Adrenal gland (tissue), 9 donors: ENCODE measurements at regions not wholly inside any gene's neighbourhood (a gene's known extent, or its start where the extent isn't known, plus 50 kb on each side); places are given as distances from the start of the nearest gene placed in this dataset.

Experiments
- DNase-seq, 7 donors: peaks; one replicate each; pipeline ENCODE4 v3.0.0-alpha.2; 2019 to 2020
- H3K27ac ChIP-seq, 5 donors: fragments of 200-600 bp; sonication (generic) in 4 of 5; 1 replicate in 3 of 5; 2 replicates in 2 of 5; pipeline versions ENCODE4 v1.5.1 to v1.8.0; 2016 to 2020; ENCODE audit warnings: mild to moderate bottlenecking in 1 of 5
- H3K27me3 ChIP-seq: fragments of 200-600 bp; 2 replicates; pipeline ENCODE4 v1.8.0; 2021
- H3K36me3 ChIP-seq, 2 donors: fragments of 200-600 bp; replicated peaks in 1 of 2; 1 replicate in 1 of 2; 2 replicates in 1 of 2; pipeline versions ENCODE4 v1.5.1 to v1.8.0; 2018 to 2022
- H3K4me1 ChIP-seq, 2 donors: fragments of 200-600 bp; replicated peaks in 1 of 2; 1 replicate in 1 of 2; 2 replicates in 1 of 2; pipeline versions ENCODE4 v1.5.1 to v1.8.0; 2018 to 2021
- H3K4me3 ChIP-seq, 4 donors: fragments of 200-600 bp; sonication (generic) in 3 of 4; one replicate each; pipeline ENCODE4 v1.5.1; 2016 to 2018
- H3K9me3 ChIP-seq, 3 donors: fragments of 200-600 bp; sonication (generic) in 1 of 3; replicated peaks in 1 of 3; 1 replicate in 2 of 3; 2 replicates in 1 of 3; pipeline versions ENCODE4 v1.5.1 to v1.8.0; 2016 to 2021
- CTCF ChIP-seq, 6 experiments: fragments of 450-650 bp in 4 of 6; fragments of 200-600 bp in 2 of 6; sonication (generic) in 1 of 6; IDR thresholded peaks; 1 replicate in 5 of 6; 2 replicates in 1 of 6; pipeline versions ENCODE4 v1.5.1 to v1.8.0; 2016 to 2021; ENCODE audit warnings: antibody characterized with exemption in 6 of 6, mild to moderate bottlenecking in 2 of 6, moderate library complexity in 1 of 6
- POLR2A ChIP-seq, 2 donors: fragments of 450-650 bp; IDR thresholded peaks; one replicate each; pipeline ENCODE4 v1.6.1; 2017; ENCODE audit warnings: antibody characterized with exemption in 2 of 2, mild to moderate bottlenecking in 2 of 2, moderate library complexity in 1 of 2
- WGBS, 4 donors: extraction: QIAGEN DNeasy Blood & Tissue Kit in 2 of 4; methylation state at CpG; one replicate each; pipeline versions ENCODE4 v1.1.5 to v1.1.7; 2013 to 2017; 5-methylcytosine and 5-hydroxymethylcytosine counted together
- intact Hi-C, 2 donors: fragments of 100-400 bp; cut with DNase I; formaldehyde crosslinking; loops; one replicate each; pipeline versions ENCODE4 v1.14.1 to v1.15.0; 2022 to 2023
- donor health status: healthy with polysubstance abuse.
- donor health status: Bipolar disorder and iron deficiency.
- donor health status: DM: yes; HTN: yes; CAD: no.
- donor health status: DM: no; HTN: no; CAD: no.
- donor health status: DM: no; HTN: no; CAD: no.

GRCh38 chr4:164177753-164178152, 576.2 kb upstream of the SMIM31 start:
- H3K4me1 ChIP-seq = no peaks in the 10 kb centered on the region
- no peak overlapping the region for H3K27ac ChIP-seq
- no peaks in the 10 kb centered on the region for H3K9me3 ChIP-seq
- no peaks in the 10 kb centered on the region for H3K36me3 ChIP-seq
- intact Hi-C loops = no loop called here
- no peaks in the 10 kb centered on the region for H3K27me3 ChIP-seq
- no peak for DNase-seq
- WGBS, 4 donors = 0 to 6% (median 0%) methylated on average over 1 of the region's 1 CpG
- TF ChIP-seq CTCF (IDR thresholded peaks at IDR 0.05) = no peak
- no peak for TF ChIP-seq POLR2A (IDR thresholded peaks at IDR 0.05)
- no peak overlapping the region for H3K4me3 ChIP-seq

GRCh38 chr4:164188236-164188635, 565.7 kb upstream of the SMIM31 start:
- 93 to 95% (median 93%) methylated on average over 23 to 35 of the region's 35 CpGs for WGBS, 4 donors
- DNase-seq = no peak
- Histone ChIP-seq H3K9me3 (no peaks in the 10 kb centered on the region), H3K36me3 (no peaks in the 10 kb centered on the region), H3K4me1 (no peaks in the 10 kb centered on the region), H3K4me3 (no peak overlapping the region), H3K27ac (no peak overlapping the region), H3K27me3 (no peaks in the 10 kb centered on the region)
- intact Hi-C loops = no loop called here
- TF ChIP-seq POLR2A (IDR thresholded peaks at IDR 0.05) (no peak), CTCF (IDR thresholded peaks at IDR 0.05) (no peak)

GRCh38 chr4:164192844-164193243, 561.1 kb upstream of the SMIM31 start:
- H3K4me1 ChIP-seq = no peaks in the 10 kb centered on the region
- H3K36me3 ChIP-seq = no peaks in the 10 kb centered on the region
- H3K27me3 ChIP-seq = no peaks in the 10 kb centered on the region
- no peak overlapping the region for H3K4me3 ChIP-seq
- WGBS, 4 donors = 81 to 89% (median 85%) methylated on average over 5 of the region's 5 CpGs
- no peaks in the 10 kb centered on the region for H3K9me3 ChIP-seq
- no peak for TF ChIP-seq POLR2A (IDR thresholded peaks at IDR 0.05)
- no peak for TF ChIP-seq CTCF (IDR thresholded peaks at IDR 0.05)
- no peak for DNase-seq
- H3K27ac ChIP-seq = no peak overlapping the region
- intact Hi-C loops = no loop called here

- Histone ChIP-seq H3K36me3 (no peaks in the 10 kb centered on the region), H3K9me3 (no peaks in the 10 kb centered on the region), H3K4me1 (no peaks in the 10 kb centered on the region), H3K27ac (no peak overlapping the region), H3K27me3 (no peaks in the 10 kb centered on the region), H3K4me3 (no peak overlapping the region)
- intact Hi-C loops = no loop called here
- DNase-seq = no peak
- no peak for TF ChIP-seq CTCF (IDR thresholded peaks at IDR 0.05)
- TF ChIP-seq POLR2A (IDR thresholded peaks at IDR 0.05) = no peak
Measured at GRCh38 chr4:164193676-164194075, 560.3 kb upstream of the SMIM31 start.
